HCT116 (cell line): ENCODE measurements at regions not wholly inside any gene's neighbourhood (a gene's known extent, or its start where the extent isn't known, plus 50 kb on each side); places are given as distances from the start of the nearest gene placed in this dataset.

Experiments used
- CTCF ChIP-seq, 3 experiments: fragments of 200-600 bp in 1 of 3; sonication (generic) in 1 of 3; IDR thresholded peaks in 2 of 3; conservative IDR thresholded peaks in 1 of 3; 2 replicates each; pipeline ENCODE4 v1.5.1; 2012 to 2017; ENCODE audit warnings: low read depth in 2 of 3, low read length in 2 of 3, antibody characterized with exemption in 1 of 3, borderline replicate concordance in 1 of 3, control low read depth in 1 of 3, mild to moderate bottlenecking in 1 of 3, mixed read lengths in 1 of 3, mixed run types in 1 of 3, moderate library complexity in 1 of 3; ENCODE audit not compliant: insufficient read depth in 1 of 3
- POLR2A ChIP-seq: IDR thresholded peaks from 2 replicates; pipeline ENCODE4 v1.7.0; 2011; ENCODE audit warnings: borderline replicate concordance; ENCODE audit not compliant: insufficient read depth, insufficient read length; ENCODE audit errors: extremely low read depth
- POLR2AphosphoS5 ChIP-seq: IDR thresholded peaks from 2 replicates; pipeline ENCODE4 v1.6.1; 2011; ENCODE audit warnings: mild to moderate bottlenecking, low read depth, low read length, moderate library complexity
- SIN3A ChIP-seq: IDR thresholded peaks from 2 replicates; pipeline ENCODE4 v1.6.1; 2012; ENCODE audit warnings: low read depth
- YY1 ChIP-seq: IDR thresholded peaks from 2 replicates; pipeline ENCODE4 v1.6.1; 2011; ENCODE audit warnings: low read length, low read depth, moderate library complexity, mild to moderate bottlenecking; ENCODE audit not compliant: insufficient replicate concordance; ENCODE audit errors: extremely low read depth

- TF ChIP-seq SIN3A (no peak), CTCF (IDR thresholded peaks at IDR 0.05 in 2 of 3, conservative IDR thresholded peaks at IDR 0.05 in 1 of 3; ENCODE audit: borderline replicate concordance in 1 of 3, insufficient read depth in 1 of 3, low read depth in 2 of 3, low read length in 2 of 3) (no peak), YY1 (no peak), POLR2A (no peak), POLR2AphosphoS5 (no peak)
Measured at GRCh38 chr2:237257471-237257951, 156.5 kb downstream of the COL6A3 start.
